ENCODE measurements at regions not wholly inside any gene's neighbourhood (a gene's known extent, or its start where the extent isn't known, plus 50 kb on each side); places are given as distances from the start of the nearest gene placed in this dataset.
"Not testable (repeated sequence)": the region's sequence is repeated elsewhere in the genome, so short reads cannot be mapped to it uniquely, and the experiment has no call there.

DNA sequence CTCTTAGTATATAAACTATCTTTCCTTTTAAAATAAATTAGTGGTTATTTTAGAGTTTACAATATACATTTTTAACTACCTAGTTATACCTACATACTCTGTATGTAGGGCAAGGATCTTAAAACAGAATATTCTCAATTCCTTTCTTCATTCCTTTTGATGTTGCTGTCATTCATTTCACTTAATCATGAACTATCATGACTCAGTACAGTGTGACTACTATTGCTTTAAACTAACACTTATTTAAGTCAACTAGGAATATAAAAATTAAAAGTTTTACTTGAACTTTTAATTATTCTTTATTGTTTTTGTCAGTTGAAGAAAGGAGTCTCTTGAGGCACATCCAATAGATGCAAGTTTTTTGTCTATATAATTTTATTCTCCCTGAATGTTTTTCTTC, 726.4 kb downstream of the BRINP3 start:
- no peak for FAIRE-seq
- no peak for DNase-seq (ENCODE audit: insufficient read length, low spot score)
- TF ChIP-seq POLR2A (IDR thresholded peaks at IDR 0.05; ENCODE audit: low read depth, low read length), result no peak

DNA sequence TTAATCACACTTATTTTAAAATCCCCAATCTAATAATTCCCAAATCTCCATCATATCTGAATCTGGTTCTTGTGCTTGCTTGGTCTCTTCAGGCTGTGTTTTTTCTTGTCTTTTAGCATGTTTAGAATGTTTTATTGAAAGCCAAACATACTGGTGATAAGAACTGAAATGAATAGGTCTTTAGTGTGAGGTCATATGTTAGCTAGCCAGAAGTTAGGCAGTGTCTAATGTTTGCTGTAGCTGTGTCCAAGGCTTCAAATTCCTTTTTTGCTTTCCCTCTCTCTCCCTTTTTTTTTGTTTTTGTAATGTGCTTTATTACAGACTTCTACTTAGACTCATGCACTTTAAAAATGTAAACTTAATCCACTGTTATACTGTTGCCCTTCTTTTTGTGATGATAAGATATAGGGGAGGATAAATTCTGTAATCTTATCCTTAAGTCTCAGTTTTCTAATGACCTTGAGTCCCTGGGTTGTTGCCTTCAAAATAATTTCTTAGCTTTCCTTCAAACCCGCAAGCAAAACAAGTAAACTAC, 725.1 kb downstream of the BRINP3 start:
- FAIRE-seq, result no peak
- no peak for TF ChIP-seq POLR2A (IDR thresholded peaks at IDR 0.05; ENCODE audit: low read depth, low read length)
- DNase-seq (ENCODE audit: insufficient read length, low spot score), result no peak

DNA sequence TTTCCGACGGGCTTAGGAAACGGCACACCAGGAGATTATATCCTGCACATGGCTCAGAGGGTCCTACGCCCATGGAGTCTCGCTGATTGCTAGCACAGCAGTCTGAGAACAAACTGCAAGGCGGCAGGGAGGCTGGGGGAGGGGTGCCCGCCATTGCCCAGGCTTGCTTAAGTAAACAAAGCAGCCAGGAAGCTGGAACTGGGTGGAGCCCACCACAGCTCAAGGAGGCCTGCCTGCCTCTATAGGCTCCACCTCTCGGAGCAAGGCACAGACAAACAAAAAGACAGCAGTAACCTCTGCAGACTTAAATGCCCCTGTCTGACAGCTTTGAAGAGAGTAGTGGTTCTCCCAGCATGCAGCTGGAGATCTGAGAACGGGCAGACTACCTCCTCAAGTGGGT, 722.6 kb downstream of the BRINP3 start:
- FAIRE-seq; DNase-seq (ENCODE audit: insufficient read length, low spot score): not testable (repeated sequence)

DNA sequence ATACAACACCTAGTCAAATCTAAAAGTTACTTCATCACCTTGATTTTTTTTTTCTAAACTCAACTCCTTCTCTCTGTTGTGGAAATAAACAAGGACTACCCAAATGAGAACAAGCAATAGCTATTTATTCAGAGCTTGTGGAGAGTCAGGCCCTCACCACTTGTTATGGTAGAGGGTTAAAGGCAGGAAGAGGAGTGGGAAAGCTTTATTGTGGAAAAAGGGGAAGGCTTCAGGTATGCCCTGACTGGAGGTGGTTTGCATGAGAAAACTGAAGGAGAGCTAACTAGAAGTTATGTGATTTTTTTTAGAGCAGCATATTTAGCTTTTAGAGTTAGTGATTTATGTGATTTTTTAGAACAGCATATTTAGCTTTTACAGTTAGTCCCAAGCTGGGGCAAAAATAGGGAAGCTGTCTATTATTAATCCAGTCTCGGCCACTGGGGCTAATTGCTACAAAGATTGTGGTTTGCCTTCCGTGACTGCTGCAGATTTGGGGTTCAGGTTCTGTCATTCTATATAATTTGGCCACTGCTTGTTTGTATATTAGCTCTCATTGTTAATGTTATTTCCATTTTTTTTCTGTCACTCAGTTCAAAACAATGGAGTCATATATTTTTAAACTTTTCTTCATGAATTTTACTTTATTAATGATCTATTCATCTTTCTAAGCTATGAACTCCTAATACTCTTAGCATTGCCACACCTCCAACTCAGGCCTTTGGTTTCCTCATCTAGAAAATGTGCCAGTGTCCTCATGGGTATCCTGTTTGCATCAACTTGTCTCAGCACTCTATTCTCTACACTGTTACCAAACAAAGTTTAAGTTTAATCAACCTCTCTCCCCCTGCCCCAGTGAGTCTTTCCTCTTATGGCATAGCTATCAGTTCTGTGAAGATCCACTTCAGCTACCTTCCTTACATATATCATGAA, 713.0 kb downstream of the BRINP3 start:
- DNase-seq (ENCODE audit: insufficient read length, low spot score), result no peak
- FAIRE-seq, result no peak
- no peak for TF ChIP-seq POLR2A (IDR thresholded peaks at IDR 0.05; ENCODE audit: low read depth, low read length)

DNA sequence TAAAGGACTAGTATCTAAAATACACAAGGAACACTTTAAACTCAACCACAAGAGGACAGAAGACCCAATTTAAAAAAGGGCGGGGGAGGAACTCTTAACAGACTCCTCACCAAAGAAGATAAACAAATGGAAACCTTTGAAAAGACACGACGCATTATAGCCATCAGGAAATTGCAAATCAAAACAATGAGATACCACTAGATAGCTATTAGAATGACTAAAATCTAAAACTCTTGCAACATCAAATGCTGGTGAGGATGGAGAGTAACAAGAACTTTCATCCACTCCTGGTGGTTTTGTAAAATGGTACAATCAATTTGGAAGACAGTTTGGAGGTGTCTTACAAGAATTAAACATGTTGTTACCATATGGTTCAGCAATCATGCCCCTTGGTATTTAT, 708.2 kb downstream of the BRINP3 start:
- no peak for DNase-seq (ENCODE audit: insufficient read length, low spot score)
- no peak for FAIRE-seq
- no peak for TF ChIP-seq POLR2A (IDR thresholded peaks at IDR 0.05; ENCODE audit: low read depth, low read length)

DNA sequence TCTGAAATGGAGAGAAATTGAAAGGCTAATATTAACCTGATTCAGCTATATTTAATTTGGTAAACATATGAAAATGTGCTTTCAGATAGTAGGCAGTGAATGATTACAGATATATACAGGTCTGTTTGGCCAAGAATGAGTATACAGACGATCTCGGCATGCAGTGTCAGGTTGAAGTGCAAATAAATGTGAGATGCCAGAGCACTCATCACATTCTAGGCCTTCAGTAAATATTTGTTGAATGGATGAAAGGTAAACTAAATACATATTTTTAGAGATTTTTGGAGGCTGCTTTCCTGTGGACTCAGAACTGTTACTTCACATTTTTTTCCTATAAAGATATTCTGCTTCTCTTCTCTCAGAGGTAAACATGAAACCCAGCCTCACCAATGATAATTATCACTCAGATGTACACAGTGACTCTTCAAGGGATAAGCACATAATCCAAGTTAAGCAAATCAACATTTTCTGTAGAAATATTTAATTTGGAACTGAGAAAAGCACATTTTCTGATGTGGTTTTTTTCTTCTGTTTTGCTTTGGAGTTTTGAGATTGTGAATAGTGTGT, 702.9 kb downstream of the BRINP3 start:
- no peak for DNase-seq (ENCODE audit: insufficient read length, low spot score)
- FAIRE-seq, result peak; percentile 11
- no peak for TF ChIP-seq POLR2A (IDR thresholded peaks at IDR 0.05; ENCODE audit: low read depth, low read length)

DNA sequence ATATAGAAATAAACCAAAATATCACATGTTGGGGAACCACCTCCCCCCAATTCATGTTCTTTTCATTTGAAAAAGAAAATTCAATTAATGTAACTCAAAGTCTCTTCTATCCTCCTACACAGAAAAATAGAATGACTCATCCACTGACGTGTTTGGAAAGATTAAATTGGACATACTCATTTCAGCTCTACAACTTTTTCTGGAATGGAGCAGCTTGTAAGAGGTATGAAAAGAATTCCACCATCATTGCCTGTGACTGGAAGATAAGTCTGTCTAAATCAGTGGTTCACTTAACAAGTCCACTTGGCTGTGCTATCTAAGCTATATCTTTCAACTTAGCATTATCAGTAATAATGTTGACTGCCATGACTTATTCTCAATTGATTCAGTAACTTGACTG, 702.3 kb downstream of the BRINP3 start:
- peak; percentile 2 for DNase-seq (ENCODE audit: insufficient read length, low spot score)
- no peak for TF ChIP-seq POLR2A (IDR thresholded peaks at IDR 0.05; ENCODE audit: low read depth, low read length)
- peak; percentile 33 for FAIRE-seq

DNA sequence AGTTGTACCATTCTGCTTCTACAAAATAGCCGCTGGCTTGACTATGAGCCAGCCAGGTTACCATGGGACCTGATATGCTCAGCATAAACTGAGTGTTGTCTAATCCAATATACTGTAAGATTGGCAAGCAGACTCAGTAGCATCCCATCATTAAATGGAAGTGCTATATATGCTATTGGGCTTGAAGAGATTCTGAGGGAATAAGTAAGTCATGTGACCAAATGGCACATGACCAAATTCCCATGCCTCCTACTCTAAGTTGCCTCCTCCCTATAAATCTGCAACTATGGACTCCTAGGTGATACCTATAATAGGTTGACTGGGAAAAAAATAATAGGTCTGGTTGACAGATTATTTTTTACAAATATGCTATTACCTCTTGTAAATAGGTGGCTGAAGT, 698.6 kb downstream of the BRINP3 start:
- DNase-seq (ENCODE audit: insufficient read length, low spot score) (no peak), FAIRE-seq (no peak)
- TF ChIP-seq POLR2A (IDR thresholded peaks at IDR 0.05; ENCODE audit: low read depth, low read length), result no peak

DNA sequence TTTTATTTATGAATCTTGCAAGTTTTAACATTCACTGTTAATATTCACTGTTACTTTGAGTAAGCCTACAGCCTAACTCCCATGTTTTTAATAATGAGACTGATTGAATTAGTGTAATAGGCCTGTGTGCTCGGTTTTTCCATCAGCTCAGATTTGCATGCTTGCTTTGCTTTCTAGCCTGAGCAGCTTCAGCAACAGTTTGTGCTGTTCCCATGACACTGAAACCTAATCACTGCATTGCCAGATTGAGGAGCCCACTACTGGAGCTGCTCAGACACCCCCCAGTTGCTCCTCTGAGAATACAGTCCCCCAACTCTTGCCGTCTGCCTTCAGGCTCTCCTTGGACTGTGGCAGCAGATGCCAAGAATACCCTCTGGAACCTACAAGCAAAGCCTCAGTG, 695.4 kb downstream of the BRINP3 start:
- no peak for TF ChIP-seq POLR2A (IDR thresholded peaks at IDR 0.05; ENCODE audit: low read depth, low read length)
- no peak for FAIRE-seq
- no peak for DNase-seq (ENCODE audit: insufficient read length, low spot score)

DNA sequence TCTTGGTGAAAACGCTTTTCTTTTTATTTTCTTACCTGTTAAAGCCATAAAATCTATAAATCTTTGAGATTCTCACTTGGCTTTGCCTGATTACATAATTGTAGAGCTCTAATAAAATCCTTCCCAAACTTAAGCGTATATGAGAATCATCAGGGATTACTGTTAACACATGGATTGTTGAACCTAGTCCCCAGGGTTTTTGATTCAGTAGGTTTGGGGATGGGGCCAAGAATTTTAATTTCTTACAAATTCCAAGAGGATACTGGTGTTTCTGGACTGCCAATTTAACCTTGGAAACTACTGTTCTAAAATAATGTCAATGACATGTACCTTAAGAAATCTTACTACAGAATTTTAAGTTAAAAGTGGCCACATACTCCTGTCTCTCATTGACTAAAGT, 694.2 kb downstream of the BRINP3 start:
- TF ChIP-seq POLR2A (IDR thresholded peaks at IDR 0.05; ENCODE audit: low read depth, low read length), result no peak
- no peak for DNase-seq (ENCODE audit: insufficient read length, low spot score)
- FAIRE-seq, result no peak

DNA sequence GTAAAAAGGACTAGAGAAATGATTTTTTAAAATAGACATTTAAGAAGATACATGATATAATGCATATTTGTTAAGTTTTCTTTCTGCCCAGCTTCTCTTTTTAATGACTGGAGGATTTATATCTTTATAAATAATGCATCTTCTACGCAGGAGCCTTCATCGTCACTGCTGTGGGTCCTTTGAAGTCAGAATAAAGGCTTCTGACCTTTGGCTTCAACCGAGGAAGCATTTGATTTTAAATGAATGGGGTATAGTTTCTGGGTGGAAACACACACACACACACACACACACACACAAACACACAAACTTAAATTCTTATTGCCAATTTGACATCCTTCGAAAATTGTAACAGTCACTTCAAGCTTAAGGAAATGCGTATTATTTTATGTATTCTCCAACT, 690.9 kb downstream of the BRINP3 start:
- DNase-seq (ENCODE audit: insufficient read length, low spot score) (no peak), FAIRE-seq (no peak)
- no peak for TF ChIP-seq POLR2A (IDR thresholded peaks at IDR 0.05; ENCODE audit: low read depth, low read length)

DNA sequence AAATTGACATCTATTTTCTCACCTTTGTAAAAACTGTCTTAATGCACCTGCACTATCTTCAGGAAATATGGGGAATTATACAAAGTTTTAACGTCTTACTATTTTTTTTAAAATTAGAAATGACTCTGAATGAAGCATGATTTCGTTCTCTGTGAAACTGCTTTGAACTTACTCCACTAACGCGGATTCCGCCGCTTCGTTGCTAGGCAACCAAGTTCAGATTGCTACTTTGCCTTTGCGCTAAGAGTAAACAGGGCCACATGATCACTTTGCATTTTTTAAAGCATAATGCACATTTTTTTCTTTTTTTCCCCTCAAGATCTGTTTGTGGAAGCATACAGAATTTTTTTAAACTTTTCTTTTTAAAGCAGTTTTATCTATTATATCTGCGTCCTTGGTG, 690.5 kb downstream of the BRINP3 start:
- TF ChIP-seq POLR2A (IDR thresholded peaks at IDR 0.05; ENCODE audit: low read depth, low read length), result no peak
- FAIRE-seq (no peak), DNase-seq (ENCODE audit: insufficient read length, low spot score) (no peak)

DNA sequence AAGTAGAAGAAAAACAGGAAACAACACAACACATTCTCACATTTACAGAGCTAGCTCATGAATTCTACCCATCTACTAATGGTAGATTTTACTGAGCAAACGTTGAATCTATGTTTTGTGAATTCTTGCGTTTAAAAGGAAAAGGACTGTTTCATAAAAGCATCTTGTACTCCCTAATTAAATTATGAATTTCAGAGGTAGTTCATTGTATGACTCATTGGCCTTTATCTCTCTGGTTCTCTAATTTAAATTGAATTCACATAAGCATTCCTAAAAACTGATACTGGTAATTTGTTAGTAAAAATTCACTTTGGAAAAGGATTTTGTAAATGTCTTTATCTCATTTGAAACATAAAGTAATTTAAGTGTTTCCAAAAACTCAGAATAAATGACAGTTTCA, 687.3 kb downstream of the BRINP3 start:
- DNase-seq (ENCODE audit: insufficient read length, low spot score), result no peak
- no peak for FAIRE-seq
- TF ChIP-seq POLR2A (IDR thresholded peaks at IDR 0.05; ENCODE audit: low read depth, low read length), result no peak

DNA sequence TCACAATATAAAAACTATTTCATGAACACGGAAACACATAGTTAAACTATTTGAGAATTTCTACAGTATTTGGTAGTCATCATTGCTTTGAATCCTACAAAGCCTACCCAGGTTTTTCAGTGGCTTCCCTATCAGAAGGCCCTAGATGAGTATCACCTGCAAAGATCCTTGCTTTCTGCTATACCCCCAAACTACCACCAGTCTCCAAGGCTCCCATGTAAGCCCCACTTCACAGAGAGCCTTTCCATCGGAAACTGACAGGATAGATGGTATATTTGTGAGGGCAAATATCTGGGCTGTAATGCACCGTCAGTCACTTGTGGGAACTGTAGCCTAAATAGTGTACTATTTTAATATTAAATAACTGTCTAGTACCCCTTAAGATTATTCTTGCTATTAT, 674.3 kb downstream of the BRINP3 start:
- no peak for FAIRE-seq
- DNase-seq (ENCODE audit: insufficient read length, low spot score), result no peak
- no peak for TF ChIP-seq POLR2A (IDR thresholded peaks at IDR 0.05; ENCODE audit: low read depth, low read length)

DNA sequence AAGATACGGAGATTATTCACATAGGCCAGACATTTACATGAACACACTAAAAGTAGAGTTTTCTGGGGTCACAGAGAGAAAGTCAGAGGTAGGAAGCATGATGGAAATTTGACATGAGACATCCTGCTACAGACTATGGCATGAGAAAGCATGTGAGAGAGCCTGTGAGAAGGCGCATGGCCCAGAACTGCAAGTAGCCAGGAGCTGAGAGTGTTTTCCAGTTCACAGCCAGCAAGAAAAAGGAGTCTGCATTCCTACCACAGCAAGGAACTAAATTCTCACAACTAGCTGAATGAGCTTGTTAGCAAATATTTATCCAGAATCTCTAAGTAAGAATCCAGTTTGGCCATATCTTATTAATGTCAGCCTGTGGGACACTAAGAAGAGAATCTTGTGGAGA, 673.3 kb downstream of the BRINP3 start:
- DNase-seq (ENCODE audit: insufficient read length, low spot score) (no peak), FAIRE-seq (no peak)
- no peak for TF ChIP-seq POLR2A (IDR thresholded peaks at IDR 0.05; ENCODE audit: low read depth, low read length)

Measured in H54 (cell line).